ENCODE measurements at regions not wholly inside any gene's neighbourhood (a gene's known extent, or its start where the extent isn't known, plus 50 kb on each side); places are given as distances from the start of the nearest gene placed in this dataset.
"Not testable (repeated sequence)": the region's sequence is repeated elsewhere in the genome, so short reads cannot be mapped to it uniquely, and the experiment has no call there.

DNA sequence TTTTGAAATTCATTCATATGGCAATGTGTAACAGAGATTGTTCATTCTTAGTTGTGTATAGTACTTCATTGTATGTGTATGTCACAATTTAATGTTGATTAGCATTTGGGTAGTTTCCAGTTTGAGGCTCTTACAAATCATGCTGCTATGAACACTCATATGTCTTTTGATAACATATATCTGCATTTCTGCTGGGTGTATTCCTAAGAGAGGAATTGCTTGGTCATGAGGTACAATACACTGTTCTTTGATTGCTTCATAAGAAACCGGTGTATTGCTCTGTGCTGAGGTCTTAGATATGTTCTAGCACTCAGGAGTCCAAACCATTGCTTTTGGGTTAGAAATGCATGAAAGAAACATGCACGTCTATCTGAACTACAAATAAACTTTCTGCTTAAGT lies 492.9 kb upstream of the JAG1 start:
- intact Hi-C loops (cut with DNase I) = no loop called here
- DNase-seq = no peak

DNA sequence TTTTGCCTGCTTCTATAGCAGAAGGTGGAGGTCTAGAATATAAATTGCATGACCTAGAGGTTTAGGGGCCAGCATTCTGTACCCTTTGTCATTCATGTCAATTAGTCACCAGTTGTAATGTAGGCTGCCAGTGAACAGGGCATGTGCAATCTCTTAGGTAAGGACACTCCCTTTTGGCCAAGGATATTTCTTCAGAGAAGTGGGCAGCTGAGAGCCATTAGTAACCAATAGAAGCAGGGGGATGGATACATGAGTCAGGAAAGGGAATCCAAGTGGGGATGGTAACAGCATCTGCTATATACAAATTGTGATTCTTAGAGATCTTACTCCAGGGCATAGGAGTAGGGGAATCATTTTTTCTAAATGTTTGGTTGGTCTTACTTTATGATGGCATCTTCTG lies 494.2 kb upstream of the JAG1 start:
- DNase-seq = no peak
- intact Hi-C loops (cut with DNase I) = no loop called here

DNA sequence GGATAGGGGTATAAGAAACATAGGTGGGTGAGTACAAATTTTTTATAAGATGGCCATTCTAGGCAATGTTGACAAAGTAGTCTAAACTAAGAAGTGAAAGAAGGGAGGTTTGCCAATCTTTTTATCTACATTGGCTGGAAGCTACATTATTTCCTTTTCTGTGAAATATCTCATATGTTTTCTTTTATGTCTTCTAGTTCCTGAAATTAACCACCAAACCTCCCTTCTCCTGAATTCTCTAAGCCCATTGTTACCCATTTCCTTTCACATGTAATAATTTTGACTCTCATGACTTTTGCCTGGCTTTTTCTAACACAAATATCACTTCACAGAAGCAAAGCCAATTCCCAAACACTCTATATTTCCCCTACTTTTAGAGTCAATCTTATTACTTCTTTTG lies 496.2 kb upstream of the JAG1 start:
- intact Hi-C loops (cut with DNase I) = no loop called here
- DNase-seq = no peak

DNA sequence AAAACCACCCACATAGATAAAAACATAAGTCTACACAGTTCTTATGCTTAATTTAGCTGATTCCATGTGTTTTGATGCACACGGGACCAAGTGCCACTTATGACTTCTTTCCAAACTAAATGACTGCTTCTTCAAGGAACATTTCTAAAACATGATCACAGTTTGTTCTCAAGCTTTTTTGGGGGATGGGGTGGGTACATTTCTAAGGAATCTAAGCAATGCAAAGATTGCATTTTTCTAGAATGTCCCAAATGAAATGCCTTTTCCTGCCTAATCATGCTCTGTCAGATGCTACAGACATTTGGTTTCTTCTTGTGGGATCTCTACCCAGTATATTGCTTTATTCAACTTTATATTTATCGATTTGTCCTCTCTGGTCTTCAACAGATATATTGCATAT lies 496.8 kb upstream of the JAG1 start:
- DNase-seq = no peak
- intact Hi-C loops (cut with DNase I) = no loop called here

DNA sequence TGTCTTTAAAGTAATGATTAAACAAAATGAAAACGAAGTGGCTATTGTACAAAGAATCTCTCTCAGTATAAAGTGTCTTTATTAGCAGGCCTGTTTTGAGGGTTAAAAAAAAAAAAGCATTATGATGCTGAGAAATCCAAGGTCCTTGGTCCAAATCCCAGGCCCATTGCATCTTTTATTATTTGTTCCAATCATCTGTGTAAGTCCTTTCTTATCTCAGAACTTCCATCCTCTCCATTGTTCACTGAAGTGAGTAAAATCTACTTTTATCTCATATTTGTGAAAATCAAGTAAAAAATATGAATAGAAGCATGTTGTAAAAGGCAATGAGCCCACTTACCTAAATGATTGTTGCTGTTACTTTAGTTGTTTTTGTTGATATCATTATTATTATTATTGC lies 499.1 kb upstream of the JAG1 start:
- intact Hi-C loops (cut with DNase I) = no loop called here
- DNase-seq = no peak

DNA sequence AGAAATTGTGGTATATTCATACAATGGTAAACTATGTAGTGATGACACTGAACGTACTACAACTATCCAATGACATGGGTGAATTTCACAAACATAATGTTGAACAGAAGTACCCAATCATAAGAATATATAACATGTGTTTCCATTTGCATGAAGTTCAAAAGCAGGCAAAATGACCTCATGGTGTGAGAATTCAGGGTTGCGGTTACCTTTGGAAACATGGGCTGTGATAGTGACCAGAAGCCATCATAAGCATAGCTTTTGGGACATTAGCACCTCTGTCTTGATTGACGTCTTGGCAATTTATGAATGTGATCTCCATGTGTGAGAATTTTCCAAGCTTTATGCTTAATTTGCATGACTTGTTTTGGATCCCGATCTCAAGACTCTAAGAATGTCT lies 500.1 kb upstream of the JAG1 start:
- intact Hi-C loops (cut with DNase I) = no loop called here
- no peak for DNase-seq

DNA sequence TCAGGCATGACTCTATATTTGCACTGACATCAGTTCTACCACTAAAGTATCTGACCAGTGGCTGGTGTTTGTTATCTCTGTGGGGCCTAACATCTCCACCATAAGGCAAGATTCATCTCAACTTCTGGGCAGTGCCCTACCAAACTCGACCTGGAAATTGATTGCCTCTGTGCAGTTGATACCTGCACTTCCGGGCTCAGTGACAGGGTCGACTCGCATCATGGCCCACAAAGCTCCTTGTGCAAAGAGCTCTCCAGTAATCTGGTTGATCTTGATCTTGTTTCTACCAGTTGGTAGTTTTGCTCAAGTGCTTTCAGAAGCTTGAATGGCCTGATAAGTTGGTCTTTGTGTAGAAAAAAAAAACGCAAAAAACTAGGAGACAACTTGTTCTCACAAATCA lies 501.1 kb upstream of the JAG1 start:
- intact Hi-C loops (cut with DNase I) = no loop called here
- DNase-seq = no peak

DNA sequence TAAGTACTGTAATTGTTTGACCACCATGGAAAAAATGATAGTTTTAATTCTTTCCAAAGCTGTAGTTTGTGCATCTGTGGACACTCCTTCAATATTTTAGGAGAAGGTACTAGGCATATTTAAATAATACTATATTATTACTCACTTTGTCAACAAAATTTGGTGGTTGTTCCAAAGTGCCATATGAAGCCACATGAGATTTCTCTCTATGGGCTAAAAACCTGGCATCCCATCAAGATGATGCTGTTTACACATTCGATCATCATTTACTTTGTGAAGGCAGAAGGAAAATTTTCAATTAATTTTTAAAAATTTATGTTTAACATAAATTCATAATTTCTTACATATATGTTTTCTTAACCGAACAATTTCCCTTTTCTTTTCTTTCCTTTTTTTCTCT lies 502.6 kb upstream of the JAG1 start:
- intact Hi-C loops (cut with DNase I) = no loop called here
- no peak for DNase-seq

DNA sequence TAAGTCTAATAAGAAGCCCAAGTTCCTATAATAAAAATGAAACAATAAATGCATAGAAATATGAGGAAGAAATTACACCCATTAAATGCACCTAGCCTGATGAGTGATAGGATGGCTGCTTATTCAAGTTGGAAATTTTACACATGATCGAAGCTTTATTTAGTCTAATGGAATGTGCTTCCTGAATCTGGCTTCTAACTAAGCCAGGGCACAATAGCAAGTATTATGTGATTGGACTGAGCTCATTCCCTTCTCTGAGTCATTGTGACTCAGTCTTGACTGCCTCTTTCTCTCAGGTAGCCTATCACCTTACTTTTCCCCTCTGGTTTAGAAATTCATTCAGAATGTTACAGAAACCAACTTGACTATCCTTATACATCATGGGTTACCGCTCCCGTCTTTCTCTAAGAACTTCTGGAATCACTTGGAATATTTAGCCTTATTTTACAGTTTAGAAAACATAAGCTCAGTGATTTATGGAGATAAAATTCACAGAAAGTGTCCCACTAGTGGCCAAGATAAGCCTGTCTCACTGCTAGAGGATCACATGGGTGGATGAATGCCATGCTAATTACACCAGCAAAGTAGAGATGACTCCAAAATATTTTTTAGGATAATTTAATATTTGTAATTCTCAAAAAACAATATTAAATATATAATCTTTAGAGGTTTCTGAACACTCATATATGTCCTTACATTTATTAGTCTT lies 505.3 kb upstream of the JAG1 start:
- DNase-seq = no peak
- intact Hi-C loops (cut with DNase I) = no loop called here

DNA sequence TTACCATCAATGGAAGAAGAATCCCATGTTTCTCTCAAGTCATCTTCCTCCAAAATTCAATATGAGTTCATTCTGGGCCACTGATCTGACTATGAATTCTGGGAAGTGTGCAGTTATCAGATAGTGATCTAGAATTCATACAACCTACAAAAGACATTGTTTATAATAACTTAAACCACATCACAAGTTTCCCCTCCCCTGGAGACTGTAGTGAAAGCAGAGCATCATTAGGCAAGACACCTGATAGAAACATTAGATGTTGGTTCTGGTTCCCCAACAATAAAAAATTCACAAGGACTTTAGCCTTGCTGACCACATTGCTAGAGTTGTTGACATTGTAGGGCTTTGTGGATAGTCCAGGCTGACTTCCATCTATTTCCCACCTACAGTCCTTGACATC lies 506.4 kb upstream of the JAG1 start:
- no peak for DNase-seq
- intact Hi-C loops (cut with DNase I) = no loop called here

DNA sequence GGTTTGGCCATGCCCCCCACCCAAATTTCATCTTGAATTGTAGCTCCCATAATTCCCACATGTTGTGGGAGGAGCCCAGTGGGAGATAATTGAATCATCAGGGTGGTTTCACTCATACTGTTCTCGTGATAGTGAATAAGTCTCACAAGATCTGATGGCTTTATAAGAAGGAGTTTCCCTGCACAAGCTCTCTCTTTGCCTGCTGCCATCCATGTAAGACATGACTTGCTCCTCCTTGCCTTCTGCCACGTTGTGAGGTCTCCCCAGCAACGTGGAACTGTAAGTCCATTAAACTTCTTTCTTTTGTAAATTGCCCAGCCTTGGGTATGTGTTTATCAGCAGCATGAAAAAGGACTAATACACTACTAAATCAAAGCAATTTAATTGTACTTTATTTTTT lies 507.3 kb upstream of the JAG1 start:
- intact Hi-C loops (cut with DNase I); DNase-seq: not testable (repeated sequence)

DNA sequence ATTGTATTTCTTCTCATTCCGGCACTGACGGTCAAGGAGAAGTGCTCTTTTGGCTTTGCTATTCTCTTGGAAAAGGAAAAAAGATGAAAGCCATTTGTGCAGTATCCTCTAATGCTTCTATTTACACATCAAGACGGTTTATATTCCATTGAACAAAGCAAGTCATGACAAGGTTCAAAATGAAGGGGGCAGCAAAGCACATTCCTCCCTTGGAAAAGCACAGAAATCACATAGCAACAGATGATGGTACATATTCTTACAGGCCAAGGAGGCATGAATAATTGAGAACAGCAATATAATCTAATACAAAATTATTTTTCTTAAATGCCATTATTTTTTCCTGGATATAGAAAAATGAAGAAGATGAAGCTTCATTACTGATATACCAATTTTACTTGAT lies 508.2 kb upstream of the JAG1 start:
- intact Hi-C loops (cut with DNase I) = no loop called here
- no peak for DNase-seq

DNA sequence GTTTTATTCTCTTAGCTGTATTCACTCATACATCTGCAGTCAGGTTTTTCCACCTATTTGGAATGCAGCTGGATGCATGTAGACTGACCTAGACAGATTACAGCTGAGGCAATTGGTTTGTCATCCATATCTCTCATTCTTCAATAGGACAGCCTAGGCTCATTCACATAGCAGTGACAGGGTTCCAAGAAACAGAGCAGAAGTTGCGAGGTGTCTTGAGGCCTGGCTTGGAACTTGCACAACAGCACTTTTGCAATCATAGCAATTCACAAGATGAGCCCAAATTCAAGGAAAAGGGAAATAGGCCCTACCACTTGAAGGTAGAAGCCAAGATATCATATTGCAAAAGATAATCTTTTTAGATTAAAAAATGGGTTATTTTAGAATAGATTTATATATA lies 508.9 kb upstream of the JAG1 start:
- peak in 5 of 42 donors; percentile 12 to 45 (median 18) for DNase-seq
- intact Hi-C loops (cut with DNase I) = no loop called here

DNA sequence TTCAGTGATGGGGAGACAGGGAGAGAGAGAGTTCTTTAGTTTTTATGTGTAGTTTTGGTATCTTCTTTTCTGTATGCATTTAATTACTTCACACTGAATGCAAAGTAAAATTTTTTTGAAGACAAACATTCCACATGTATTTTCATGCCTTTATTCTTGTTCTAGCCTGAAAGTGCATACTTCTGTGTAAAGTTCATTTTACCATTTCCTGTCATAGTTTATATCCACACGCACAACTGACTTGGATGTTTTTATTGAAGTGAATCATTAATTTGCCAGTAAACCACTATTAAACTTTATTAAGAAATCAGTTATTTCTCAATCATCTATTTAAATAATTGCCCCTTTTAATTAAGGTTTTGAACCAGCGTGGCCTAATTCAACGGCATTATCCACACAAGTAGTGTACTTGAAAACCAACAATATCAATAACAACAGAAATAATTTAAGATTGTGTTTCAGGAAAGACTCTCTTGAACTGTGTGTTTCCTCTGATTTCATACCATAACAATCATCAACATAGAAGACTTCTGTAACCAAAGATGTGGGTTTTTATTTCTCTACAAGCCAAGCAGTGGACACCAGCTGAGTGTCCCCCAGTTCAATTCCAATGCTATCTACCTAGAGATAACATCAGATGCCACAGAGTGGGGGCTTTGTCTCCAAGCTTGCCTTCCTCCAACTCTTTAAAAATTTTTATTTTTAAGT lies 512.7 kb upstream of the JAG1 start:
- DNase-seq = no peak
- intact Hi-C loops (cut with DNase I) = no loop called here

DNA sequence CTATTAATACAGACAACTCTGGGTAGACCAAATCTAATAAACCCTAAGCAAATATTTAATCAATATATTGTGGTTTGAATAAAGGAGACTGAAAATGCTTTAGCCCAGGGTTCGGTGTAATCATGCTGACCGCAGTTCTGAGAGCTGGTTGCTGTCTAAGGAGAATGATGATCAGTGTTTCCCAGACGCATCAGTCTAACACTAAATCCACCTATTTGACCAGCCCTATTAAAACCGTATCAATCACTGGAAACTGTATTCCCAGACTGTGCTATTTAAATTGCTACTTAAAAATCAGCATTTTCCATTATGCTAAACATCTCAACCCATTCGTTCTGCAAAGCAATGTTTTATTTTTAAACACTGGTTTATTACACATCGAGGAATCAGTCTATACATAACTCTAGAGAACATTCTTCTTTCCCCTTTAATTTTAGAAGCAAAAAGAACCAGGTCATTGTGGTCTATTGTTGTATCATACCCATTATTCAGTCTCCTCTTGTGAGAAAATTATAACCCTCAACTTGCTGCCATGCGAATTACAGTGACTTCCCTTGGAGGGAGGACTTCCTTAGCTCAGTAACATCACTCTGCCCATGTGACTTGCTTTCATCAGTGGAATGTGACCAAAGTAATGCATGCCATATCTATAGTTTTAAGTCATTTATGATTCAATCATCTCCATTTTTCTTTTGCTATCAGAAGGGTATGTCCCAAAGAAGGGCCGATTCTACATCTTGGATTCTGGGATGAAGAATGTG lies 515.2 kb upstream of the JAG1 start:
- intact Hi-C loops (cut with DNase I) = no loop called here

DNA sequence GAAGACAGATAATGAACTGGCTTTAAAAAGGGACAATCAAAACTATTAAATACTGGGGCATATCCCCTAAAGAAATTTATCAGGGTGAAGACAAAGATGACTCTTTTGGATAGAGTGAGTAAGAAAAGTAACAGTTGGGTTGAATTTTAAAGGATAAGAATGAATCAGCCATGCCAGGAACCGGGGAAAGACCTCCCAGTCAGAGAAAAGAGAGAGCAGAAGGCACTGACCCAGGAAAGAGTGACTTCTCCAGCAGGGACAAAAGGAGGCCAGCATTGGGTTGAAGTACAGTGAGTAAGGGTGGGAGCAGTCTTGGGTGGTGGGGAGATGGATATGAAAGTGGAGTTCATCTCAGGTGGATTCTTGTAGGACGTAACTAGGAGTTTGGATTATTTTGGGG lies 516.9 kb upstream of the JAG1 start:
- no peak for DNase-seq
- intact Hi-C loops (cut with DNase I) = no loop called here

More for the DNA sequence above, 515.2 kb upstream of the JAG1 start:
- no peak for DNase-seq

DNA sequence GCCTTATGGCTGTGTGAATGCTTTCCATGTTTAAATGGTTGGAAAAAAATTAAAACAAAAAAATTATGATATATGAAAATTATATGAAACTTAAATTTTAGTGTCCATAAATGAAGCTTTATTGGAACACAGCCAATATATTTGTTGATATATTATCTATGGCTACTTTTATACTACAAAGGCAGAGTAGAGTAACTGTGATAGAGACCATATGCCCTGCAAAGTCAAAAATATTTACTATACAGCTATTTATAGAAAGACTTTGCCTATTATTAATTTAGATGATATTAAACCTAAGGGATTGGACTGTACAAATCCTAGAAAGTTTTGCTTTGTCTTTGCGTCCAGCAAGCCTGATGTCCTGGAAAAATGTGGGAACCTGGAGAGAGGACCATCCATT lies 518.3 kb upstream of the JAG1 start:
- no peak for DNase-seq
- intact Hi-C loops (cut with DNase I) = no loop called here

DNA sequence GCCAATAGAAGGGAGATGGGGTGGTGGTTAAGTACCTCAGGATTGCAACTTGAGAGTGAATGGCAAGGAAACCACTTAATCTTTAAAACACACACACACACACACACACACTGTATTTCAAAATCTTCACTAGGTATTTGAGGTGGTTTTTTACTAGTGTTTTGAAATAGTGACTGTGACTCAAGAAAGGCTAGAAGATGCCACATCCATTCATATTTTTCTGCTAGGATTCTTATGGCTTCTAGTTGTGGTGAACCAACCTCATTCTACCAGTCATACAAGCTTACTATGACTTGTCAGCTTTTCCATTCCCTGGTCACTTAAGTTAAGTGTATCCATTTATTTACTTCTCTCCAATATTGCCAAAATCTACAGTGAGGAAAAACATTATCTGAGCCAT lies 519.4 kb upstream of the JAG1 start:
- no peak for DNase-seq
- intact Hi-C loops (cut with DNase I) = no loop called here

DNA sequence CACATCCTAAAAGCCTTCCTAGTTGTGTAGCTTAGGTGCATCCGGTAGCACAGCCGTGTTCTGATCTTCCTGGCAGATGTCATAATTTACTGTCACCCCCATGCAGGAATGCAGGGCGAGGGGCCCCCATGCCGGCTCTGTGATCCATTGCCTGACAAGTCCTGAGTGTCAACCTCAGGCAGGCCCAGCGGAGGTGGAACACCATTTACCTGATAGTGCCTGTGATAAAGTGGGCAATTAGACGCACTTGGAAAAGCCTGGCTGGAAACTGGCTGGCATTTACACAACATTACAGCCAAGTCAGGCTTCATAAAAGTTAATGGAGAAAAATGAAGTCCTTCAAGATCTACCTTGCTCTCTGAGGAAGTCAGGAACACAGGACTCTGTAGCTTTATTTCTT lies 521.4 kb upstream of the JAG1 start:
- no peak for DNase-seq
- intact Hi-C loops (cut with DNase I) = no loop called here

DNA sequence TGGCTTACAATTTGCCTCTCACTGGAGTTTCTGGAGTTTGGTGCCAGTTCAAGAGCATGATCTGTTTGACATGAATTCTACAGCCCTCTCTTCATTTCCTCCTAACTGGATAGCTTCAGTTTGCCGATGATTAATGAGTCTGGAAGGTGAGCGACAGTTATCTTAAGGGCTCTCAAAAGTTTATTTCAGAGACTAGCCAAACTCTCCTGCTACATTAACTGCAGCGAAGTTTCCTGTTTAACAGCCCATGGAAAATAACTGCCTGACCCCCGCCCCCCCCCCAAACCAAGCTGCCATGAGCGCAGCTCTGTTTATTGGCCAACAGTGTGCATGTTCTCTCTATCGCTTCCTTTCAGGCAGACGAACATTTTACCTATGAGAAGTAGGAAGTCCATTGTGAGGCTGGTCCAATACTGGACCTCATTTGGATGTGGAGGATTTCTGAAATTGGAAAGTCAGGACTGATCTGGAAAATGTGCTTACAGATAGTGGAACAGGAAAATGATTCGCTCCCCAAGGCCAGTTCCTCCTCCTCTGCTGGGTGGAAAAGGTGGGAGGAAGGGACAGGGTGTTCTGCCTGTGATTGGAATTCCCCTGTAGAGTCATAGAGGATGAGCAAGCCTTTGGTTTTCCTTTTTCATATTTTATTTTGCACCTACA lies 522.2 kb upstream of the JAG1 start:
- intact Hi-C loops (cut with DNase I) = no loop called here
- no peak for DNase-seq
